NCI-H2029 (cell line): ENCODE measurements at regions not wholly inside any gene's neighbourhood (a gene's known extent, or its start where the extent isn't known, plus 50 kb on each side); places are given as distances from the start of the nearest gene placed in this dataset.

ENCODE experiments used
- DNase-seq: peaks from one replicate; lab custom pipeline; 2025; lab: John Stamatoyannopoulos, UW

GRCh38 chr2:219692521-219692920, 65.1 kb downstream of the SLC4A3 start:
- no peak for DNase-seq

GRCh38 chr2:219695145-219695709, 67.8 kb downstream of the SLC4A3 start:
- no peak for DNase-seq

GRCh38 chr2:219697811-219698747, 70.6 kb downstream of the SLC4A3 start:
- no peak for DNase-seq

- no peak for DNase-seq
Measured at GRCh38 chr2:219698748-219699439, 71.5 kb downstream of the SLC4A3 start.

- DNase-seq: no peak
Measured at GRCh38 chr2:219699440-219699821, 72.0 kb downstream of the SLC4A3 start.

- no peak for DNase-seq
Measured at GRCh38 chr2:219701847-219702634, 74.6 kb downstream of the SLC4A3 start.

- DNase-seq: no peak
Measured at GRCh38 chr2:219702796-219703545, 75.5 kb downstream of the SLC4A3 start.

- no peak for DNase-seq
Measured at GRCh38 chr2:219704878-219705277, 77.4 kb downstream of the SLC4A3 start.

- DNase-seq: no peak
Measured at GRCh38 chr2:219706823-219707281, 79.4 kb downstream of the SLC4A3 start.

GRCh38 chr2:219707496-219708285, 80.3 kb downstream of the SLC4A3 start:
- no peak for DNase-seq

GRCh38 chr2:219709331-219709761, 81.9 kb downstream of the SLC4A3 start:
- no peak for DNase-seq

GRCh38 chr2:219713110-219713509, 85.7 kb downstream of the SLC4A3 start:
- no peak for DNase-seq

- DNase-seq: no peak
Measured at GRCh38 chr2:219714681-219715400, 87.4 kb downstream of the SLC4A3 start.

- no peak for DNase-seq
Measured at GRCh38 chr2:219718066-219718465, 90.6 kb downstream of the SLC4A3 start.

- DNase-seq: no peak
Measured at GRCh38 chr2:219719521-219719920, 92.1 kb downstream of the SLC4A3 start.

- no peak for DNase-seq
Measured at GRCh38 chr2:219720956-219721355, 93.5 kb downstream of the SLC4A3 start.

- no peak for DNase-seq
Measured at GRCh38 chr2:219722276-219722879, 94.9 kb downstream of the SLC4A3 start.

- DNase-seq: no peak
Measured at GRCh38 chr2:219723311-219723710, 95.9 kb downstream of the SLC4A3 start.

GRCh38 chr2:219724628-219725027, 97.2 kb downstream of the SLC4A3 start:
- no peak for DNase-seq
